Activated CD4-positive, CD25-positive, alpha-beta regulatory T cell treated with anti-CD3 and anti-CD28 coated beads, Interleukin-2, amount 50 U/mL, for 72 hours (primary cell): ENCODE measurements at regions not wholly inside any gene's neighbourhood (a gene's known extent, or its start where the extent isn't known, plus 50 kb on each side); places are given as distances from the start of the nearest gene placed in this dataset.

ENCODE experiments used
- DNase-seq: peaks from one replicate; pipeline ENCODE4 v3.0.0; 2021

GRCh38 chr4:58551676-58552075, 1441.5 kb upstream of the IGFBP7 start:
- DNase-seq, result no peak

- no peak for DNase-seq
Observed at GRCh38 chr4:58543465-58543864, 1433.3 kb upstream of the IGFBP7 start.

DNA sequence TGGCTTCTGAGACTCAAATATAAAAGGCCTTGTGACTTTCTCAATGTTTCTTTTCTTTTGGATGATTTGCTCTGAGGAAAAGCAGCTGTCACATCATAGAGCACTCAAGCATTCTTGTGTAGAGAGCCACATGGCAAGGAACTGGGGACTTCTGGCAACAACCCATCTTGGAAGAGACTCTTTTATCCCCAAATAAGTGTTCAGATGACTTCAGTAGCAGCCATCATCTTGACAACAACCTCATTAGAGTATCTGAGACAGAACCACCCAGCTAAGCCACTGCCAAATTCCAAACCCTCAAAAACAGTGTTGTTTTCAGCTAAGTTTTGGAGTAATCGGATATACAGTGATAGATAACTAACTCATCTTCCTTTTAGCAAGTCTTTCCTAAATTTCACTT, 1431.7 kb upstream of the IGFBP7 start:
- DNase-seq, result no peak

DNA sequence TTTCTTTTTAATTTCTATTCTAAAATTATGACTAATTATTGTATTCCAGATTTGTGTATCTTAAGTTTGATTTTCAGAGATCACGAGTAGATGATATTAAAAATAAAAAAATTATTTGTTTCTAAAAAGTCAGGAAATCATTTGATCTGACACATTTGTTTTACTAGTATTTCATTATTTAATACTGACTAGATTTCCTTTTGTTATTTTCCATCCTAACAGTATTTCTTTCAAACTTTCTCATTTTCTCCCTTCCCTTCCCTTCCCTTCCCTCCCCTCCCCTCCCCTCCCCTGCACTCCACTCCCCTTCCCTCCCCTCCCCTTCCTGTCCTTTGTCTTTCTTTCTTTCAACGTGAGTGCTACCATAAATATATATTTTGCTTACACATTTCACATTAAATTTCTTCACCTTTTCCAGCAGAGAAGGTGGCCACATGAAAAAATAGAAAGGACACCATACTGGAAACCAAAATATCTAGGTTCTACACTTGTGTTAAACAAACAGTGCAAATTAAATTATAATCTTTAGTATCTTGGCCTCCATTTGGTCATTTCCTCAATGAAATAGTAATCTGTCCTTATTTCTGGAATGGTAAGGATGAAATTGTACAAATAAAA, 1412.7 kb upstream of the IGFBP7 start:
- DNase-seq, result no peak

DNA sequence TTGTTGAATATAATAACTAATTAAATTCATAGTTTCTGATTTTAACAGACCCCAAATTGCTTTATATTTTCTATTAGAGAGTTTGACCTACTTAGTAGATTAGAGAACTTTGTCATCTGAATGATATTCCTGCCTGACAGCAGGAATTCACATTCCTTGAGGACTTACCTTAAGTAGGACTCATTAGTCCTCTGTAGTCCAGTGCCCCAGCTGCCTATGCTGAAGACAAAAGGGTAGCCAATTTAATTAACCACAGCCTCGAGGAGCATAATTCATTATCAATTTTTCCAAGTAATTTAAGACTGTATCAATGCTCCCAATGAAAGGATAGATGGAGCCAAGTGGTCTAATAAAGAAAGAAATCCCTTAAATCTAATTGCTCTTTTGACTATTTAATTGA, 1405.0 kb upstream of the IGFBP7 start:
- DNase-seq, result no peak

DNA sequence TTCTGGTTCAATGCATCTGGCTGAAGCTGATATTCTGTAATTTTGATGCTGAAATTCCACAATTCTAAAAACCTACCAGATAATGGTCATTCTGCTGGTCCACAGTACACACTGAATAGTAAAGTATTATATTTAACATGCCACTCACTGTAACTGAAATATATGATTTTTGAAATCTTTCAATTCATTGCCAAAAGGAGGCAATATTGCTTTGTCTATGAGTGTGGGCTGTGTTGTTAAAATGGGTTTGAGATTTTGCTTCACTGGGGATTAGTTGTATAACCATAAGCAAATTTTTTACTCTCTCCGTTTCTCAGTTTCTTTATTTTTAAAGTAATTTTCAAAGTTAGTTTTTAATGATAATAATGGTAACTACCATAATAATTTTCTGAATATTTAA, 1404.1 kb upstream of the IGFBP7 start:
- no peak for DNase-seq

DNA sequence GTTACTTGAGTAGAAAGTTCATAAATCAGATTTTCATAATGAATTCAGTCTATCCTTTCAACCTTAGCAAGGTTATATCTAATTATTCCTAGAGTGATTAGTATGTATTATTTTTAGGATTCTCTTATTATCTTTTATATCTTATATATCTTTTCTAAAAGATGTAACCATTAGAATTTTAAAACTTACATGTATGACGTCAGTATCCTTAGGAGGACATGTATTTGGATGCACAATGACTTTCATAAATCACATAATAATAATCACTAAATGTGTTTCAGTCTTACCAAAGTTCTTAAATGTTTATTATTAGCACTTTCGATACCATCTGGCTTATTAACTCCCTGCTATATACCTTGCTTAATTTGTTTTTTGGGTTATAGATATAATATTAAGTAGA, 1400.5 kb upstream of the IGFBP7 start:
- no peak for DNase-seq

DNA sequence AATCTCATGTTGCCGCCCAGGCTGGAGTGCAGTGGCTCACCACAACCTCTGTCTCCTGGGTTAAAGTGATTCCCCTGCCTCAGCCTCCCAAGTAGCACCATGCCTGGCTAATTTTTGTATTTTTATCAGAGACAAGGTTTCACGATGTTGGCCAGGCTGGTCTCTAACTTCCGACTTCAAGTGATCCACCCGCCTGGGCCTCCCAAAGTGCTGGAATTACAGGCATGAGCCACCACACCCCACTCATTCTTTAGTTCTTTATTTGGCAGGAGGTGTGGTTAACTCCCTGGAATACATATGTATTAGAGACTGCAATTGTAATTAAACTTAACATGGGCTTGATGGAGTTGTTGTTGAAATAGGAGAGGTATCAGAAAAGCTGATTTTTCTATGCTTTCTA, 1396.9 kb upstream of the IGFBP7 start:
- DNase-seq, result no peak

DNA sequence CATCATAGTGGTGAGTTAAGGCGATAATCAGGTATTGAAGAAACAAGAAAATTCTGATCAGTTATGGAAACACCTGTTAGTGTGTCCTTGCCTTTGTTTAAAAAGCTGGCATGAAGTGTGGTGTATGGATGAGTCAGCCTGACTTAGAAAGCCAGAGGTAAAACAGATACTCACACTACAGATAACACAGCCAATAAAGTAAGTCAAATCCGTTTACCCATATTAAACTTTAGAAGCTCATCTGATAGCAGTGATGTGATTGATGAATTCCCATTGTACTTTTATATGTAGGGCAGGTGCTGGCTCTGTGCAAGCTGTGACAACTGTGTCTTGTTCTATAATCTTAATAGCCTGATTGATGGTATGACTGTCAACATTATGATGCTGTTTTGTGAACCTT, 1392.7 kb upstream of the IGFBP7 start:
- DNase-seq, result no peak

- DNase-seq, result no peak
Observed at GRCh38 chr4:58499182-58499581, 1389.0 kb upstream of the IGFBP7 start.

DNA sequence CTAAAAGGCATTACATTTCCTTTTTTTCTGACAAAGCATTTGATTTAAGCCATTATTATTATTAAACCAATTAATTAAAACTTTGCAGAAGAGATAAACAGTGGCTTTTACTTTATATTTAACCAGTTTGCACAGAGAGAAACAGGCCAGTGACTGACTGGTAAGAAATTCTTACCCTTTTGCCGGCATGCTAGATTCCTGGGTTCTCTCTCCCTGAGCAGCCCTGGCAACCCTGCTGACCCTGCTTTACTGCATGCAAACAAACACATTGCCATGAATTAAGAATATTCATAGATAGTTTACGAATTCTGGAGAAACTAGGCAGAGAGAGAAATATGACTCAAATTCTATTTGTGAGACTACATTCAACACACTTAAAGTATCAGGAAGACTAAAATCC, 1381.4 kb upstream of the IGFBP7 start:
- DNase-seq, result no peak

DNA sequence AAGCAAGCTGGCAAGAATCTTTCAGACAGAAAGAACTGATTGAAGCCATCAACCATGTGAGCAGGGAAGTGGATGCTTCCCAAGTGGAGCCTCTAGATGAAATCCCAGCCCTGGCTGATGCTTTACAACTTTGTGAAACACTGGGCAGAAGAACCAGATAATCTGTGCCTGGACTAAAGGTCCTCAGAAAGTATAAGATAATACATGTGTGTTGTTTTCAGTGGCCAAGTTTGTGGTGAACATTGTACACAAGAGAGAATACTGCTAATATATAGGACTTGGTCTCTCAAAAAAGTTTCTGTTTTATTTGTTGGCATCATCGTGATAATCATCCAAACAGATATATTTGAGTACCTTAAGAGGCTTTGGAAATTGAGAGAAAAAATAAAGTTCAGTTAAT, 1367.8 kb upstream of the IGFBP7 start:
- no peak for DNase-seq

GRCh38 chr4:58477513-58477912, 1367.3 kb upstream of the IGFBP7 start:
- DNase-seq, result no peak

GRCh38 chr4:58475097-58475496, 1364.9 kb upstream of the IGFBP7 start:
- no peak for DNase-seq

DNA sequence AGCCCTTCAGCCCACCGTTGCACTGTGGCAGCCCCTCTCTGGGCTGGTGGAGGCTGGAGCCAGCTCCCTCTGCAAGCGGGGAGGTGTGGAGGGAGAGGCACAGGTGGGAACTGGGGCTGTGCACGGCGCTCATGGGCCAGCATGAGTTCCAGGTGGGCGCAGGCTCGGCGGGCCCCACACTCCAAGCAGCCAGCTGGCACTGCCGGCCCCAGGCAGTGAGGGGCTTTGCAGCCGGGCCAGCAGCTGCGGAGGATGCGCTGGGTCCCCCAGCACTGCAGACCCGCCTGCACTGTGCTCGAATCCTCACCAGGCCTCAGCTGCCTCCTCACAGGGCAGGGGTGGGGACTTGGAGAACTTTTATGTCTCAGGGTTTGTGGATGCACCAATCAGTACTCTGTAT, 1354.8 kb upstream of the IGFBP7 start:
- DNase-seq, result no peak

- DNase-seq, result no peak
Observed at GRCh38 chr4:58456727-58457384, 1346.7 kb upstream of the IGFBP7 start.

DNA sequence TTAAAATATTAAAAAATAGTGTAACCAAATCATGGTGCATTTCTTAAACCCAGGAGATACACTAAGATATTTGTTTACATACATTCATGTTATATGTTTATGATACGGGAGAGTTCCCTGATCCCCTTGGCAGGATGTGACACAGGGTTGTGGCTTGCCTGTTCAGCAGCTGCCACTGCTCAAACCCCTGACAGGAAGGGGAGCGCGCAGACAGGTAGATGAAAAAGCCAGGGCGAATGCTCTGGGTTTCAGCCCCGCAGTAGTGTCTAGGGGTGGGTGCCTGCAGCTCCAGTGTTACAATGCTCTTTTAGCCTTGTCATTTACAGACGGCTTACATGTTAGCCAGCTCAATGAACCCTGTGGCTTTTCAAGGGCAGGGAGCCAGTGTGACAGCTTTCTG, 1343.8 kb upstream of the IGFBP7 start:
- DNase-seq, result no peak

GRCh38 chr4:58451707-58452106, 1341.5 kb upstream of the IGFBP7 start:
- no peak for DNase-seq

- no peak for DNase-seq
Observed at GRCh38 chr4:58435871-58436270, 1325.7 kb upstream of the IGFBP7 start.

DNA sequence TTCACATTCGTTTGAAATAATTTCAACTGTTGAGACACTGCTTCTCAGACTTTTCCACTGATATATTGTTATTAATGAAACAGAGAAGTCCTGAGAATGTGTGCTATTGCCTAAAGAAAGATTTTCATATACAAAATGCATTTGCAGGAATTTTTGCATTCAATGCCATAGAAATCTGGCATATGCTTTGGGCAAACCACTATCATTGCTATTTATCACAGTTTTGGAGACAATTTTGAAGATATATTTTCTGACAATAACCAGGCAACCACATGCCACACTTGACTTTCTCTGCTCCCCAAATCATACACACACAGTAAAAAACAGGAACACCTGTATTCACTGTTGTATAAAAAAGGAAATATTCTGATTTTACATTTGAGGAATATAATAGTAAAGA, 1303.7 kb upstream of the IGFBP7 start:
- no peak for DNase-seq

DNA sequence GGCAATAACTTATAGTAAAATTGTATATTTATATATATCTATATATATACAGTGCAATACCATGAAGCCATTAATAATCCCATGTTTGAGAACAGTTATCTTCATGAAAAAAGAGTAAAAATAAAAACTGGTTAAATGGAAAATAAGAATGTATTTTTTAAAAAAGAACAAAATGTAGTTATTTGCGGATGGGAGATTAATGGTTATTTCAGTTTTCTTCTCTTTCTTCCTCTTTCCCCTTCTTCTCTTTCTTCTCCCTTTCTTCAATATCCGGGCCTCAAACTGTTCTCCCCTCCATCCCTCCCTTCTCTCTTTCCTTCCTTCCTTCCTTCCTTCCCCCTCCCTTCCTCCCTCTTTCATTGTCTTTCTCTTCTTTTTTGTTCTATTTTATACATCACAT, 1301.7 kb upstream of the IGFBP7 start:
- no peak for DNase-seq

GRCh38 chr4:58406762-58407161, 1296.6 kb upstream of the IGFBP7 start:
- DNase-seq, result no peak

- no peak for DNase-seq
Observed at GRCh38 chr4:58368221-58368620, 1258.0 kb upstream of the IGFBP7 start.

DNA sequence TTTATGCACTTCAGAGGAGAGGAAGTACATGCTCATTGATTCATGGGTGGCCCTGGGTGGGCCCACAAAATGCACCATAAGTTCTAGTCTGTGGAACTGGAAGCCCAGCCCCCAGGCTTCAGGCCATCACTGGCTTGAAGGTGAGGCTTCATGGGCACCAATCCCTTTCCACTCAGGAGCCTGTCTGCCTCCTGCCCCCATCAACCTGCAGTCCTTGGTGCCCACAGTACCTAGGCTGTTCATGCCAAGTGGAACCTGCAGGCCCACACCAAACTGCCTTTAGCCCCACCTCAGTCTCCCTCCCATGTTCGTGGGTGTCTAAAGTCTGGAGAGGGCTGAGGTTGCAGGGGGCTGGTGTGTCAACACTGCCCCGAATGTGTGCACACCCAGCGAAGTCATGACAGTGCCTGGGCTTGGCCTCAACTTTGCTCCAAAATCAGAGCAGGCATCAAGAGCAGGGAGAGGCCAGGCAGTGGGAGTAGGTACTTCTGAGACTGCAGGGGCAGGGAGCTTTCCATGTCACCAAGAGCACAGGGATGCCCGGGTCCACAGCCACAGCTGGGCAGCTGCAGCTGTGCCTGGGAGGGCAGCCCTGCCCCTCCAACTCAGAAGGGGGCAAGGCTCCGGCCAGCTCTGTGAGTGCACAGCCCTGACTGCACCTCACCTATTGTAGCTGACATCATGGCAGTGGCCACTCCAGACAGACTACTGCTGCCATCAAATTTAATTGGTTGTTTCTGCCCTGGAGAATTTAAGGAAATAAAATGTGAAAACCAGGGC, 1250.4 kb upstream of the IGFBP7 start:
- DNase-seq, result no peak
